ENCODE measurements at regions not wholly inside any gene's neighbourhood (a gene's known extent, or its start where the extent isn't known, plus 50 kb on each side); places are given as distances from the start of the nearest gene placed in this dataset.
A peak's percentile ranks its signal among the peaks of the same experiment; 100 is the strongest.

DNA sequence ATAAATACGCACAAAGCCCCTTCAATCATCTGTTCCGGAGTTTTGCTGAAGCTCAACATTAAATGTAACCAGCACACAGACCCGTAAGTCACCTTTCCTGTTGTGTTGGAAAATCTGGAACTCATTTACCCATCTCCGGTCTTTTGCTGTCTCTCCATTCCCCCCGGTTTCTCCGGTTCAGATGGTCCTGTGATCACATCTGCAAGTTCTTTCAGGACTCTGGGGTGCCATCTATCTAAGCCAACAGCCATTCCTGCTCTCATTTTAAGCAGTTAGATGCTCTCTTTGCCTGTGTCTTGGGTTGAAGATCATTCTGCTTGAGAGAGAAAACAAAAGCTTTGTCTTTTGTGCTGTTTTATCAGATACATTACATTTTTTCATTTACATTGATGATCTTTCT lies 91.7 kb upstream of the TGIF1 start:
- DNase-seq (ENCODE audit: low spot score), result no peak

DNA sequence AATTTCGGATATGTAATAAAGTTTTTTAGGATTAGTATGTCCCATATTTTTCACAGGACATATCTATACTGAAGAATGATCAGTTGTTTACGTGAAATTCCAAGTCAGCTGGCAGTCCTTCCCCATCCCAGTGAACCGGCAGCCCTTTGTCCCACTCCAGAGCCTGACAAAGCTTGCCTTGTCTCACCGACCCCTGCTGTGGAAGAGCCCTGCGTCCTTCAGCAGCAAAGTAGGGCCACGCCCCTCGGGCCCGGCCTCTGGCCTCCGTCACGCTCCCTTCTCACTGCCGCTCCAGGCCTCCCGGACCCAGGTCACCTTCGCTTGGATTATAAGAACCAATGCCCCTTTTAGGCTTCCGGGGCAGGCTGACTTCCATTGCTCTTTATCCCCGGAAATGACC lies 89.8 kb upstream of the TGIF1 start:
- peak; percentile 80 for DNase-seq (ENCODE audit: low spot score)

DNA sequence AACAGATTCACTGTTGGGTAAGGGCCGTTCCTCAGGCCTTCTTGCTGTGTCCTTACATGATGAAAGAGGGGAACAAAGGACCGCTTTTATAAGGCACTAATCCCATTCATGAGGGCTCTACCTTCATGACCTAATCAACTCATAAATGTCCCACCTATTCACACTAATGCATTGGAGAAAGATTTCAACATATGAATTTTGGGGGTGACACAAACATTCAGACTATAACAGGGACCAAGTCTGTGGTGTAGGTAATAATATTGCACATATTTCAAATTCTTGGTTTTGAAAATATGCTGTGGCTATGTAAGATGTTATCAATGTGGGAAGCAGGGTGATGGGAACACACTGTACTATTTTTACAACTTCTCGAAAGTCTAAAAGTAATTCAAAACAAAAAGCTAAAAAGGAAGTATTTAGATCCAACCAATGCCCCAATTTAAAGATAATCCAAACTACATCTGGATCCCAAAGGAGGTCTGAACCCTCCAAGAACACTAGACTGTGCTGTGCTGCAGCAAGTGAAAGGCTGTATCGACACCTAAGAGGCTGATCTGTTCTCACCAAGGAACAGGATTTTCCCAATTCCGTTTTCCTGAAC lies 82.4 kb upstream of the TGIF1 start:
- no peak for DNase-seq (ENCODE audit: low spot score)

DNA sequence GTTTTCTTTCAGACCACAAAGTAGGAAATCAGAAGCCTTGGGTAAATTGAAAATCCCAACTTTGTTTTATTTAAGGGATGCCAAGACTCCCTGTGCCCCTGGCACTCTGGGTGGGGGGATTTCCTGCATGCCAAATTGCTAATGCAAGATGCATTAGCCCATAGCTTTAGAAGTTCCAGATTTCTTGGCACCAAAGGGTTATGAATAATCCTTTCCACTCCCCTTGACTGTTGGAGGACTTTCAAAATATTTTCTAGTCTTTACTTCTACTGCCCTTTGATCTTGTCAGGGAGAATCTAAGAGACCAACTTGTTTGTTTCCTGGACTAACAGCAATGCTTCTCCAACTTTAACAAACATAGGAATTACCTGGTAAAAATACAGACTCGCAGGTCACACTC lies 81.8 kb upstream of the TGIF1 start:
- no peak for DNase-seq (ENCODE audit: low spot score)

DNA sequence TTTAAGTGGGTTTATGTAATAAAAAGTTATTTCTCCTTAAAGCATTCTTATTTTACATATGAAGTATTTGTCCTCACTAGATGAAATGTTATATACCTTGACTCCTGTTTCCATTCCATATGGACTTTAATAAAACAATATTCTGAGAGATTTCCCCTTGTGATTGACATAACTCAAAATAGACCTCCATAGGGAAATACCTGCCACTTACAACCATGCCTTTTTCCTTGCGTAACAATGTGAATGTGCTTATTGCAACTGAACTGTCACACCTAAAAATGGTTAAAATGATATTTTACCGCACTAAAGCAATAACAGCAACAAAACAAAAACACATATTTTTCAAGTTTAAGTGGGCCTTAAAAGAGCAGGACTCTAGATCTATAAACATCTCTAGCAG lies 70.3 kb upstream of the TGIF1 start:
- DNase-seq (ENCODE audit: low spot score), result no peak

DNA sequence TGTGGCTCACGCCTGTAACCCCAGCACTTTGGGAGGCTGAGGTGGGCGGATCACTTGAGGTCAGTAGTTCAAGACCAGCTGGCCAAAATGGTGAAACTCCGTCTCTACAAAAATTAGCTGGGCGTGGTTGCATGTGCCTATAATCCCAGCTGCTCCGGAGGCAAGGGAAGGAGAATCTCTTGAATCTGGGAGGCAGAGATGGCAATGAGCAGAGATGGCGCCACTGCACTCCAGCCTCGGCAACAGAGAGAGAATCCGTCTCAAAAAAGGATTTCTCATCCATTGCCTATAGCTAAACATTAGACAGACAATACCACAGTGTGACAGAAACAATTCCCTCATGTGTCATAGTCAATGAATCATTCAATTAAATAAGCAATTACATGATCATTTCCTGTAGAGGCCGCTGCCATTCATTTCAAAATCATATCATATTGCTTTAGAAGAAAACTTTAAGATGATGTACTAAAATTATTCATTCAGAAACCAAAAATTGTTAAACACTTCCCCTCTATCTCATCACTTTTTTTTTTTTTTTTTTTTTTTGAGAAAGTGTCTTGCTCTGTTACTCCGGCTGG lies 69.5 kb upstream of the TGIF1 start:
- DNase-seq (ENCODE audit: low spot score), result no peak

DNA sequence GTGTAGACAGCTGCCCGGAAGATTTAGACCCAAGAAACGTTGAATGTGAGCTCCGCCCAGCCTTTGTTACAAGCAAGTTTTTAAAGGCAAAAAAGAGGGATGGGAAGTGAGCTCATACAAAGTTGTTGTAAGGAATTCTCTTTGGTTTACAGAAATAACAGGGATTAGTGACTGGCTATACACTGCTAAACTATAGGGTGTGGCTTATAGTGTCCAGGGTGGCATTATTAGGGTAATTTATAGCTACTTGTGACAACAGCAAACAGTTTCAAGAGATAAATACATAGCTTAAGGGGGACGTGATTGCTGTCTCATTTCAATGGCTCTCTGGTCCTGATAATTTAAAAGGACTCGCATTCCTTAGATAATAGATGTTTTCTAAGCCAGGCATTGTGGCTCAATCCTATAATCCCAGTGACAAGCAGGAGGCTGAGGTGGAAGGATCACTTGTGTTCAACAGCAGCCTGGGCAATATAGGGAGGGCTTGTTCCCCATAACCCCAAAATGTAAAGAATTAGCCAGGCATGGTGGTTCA lies 66.5 kb upstream of the TGIF1 start:
- no peak for DNase-seq (ENCODE audit: low spot score)

DNA sequence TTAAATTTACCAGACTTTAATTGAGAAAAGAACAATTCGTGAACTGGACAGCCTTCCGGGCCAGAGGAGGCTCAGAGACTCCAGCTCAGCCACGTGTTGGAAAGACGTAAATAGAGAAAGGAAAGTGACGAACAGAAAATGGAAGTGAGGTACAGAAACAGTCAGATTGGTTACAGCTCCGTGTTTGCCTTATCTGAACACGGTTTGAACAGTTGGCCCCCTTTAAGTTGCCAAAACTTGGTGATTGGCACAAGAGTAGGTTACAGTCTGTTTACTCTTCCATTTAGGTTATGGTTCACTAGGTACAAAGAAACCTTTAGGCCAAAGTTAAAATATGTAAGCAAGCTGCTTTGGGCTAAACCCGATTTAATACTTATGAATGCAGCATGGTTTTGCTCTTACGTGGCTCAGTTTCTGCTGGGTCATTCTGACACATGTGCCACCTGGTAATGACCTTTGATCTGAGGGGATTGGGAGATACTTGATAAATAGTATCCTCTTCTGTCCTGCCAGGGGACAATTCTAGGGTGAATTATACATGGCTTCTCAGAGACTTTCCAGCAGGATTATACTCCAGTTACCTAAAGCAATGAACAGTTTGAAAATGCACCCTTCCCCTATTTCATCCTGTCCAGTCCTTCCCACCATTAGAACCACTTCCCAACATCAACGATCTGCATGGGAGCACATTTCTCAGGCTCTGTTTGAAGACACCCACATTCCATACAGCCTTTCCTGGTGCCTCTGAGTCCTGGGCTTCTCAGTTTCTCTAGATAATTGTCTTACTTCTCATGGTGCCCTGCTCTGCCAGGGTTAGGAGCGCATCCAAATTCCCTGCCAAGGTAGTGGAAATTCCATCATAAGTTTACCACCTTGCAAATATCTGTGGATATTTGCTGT lies 65.1 kb upstream of the TGIF1 start:
- DNase-seq (ENCODE audit: low spot score), result no peak

DNA sequence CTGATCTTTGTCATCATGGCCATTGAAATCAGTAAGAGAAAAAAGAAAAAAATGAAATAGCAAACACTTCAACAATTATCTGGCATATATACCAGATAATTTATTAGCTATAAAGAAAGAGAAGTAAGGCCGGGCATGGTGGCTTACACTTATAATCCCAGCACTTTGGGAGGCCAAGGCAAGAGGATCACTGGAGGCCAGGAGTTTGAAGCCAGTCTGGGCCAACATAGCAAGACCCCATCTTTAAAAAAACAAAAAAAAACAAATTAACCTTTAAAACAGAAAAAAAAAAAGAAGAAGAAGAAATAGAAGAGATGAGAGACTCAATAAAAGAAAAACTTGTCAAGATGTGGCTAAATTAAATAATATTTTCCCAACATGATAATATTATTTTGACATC lies 61.6 kb upstream of the TGIF1 start:
- DNase-seq (ENCODE audit: low spot score), result no peak

DNA sequence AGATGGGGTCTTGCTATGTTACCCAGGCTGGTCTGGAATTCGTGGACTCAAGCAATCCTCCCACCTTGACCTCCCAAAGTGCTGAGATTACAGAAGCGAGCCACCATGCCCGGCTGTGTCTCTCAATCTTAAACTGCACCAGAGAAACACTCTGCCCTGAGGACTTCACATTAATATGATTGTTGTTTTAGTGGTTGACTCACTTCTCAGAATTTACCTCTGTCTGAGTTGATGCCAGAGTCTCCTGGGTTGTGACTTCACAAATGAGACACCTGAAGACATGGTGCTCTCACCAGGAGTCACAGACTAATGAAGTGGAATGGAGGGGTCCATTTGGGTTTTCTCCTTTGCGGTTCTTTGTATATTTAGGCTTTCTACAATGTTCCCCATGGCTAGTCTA lies 61.0 kb upstream of the TGIF1 start:
- no peak for DNase-seq (ENCODE audit: low spot score)

DNA sequence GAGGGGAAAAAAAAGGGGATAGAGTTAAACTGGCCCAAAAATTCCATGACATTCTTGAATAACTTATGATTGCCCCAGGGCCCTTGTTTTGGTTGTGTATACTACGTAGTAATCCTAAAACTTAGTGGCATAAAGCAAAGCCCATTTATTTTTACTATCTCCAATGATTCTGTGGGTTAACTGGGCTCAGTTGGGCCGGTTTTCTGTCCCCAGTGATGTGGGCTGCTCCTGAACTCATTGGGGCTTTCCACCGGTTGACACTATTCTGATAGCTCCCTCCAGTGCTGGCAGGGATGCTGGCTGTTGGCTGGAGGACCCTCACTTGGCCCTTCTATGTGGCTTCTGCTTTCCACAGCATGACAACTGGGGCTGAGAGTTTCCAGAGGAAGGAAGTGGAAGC lies 60.0 kb upstream of the TGIF1 start:
- DNase-seq (ENCODE audit: low spot score), result no peak

DNA sequence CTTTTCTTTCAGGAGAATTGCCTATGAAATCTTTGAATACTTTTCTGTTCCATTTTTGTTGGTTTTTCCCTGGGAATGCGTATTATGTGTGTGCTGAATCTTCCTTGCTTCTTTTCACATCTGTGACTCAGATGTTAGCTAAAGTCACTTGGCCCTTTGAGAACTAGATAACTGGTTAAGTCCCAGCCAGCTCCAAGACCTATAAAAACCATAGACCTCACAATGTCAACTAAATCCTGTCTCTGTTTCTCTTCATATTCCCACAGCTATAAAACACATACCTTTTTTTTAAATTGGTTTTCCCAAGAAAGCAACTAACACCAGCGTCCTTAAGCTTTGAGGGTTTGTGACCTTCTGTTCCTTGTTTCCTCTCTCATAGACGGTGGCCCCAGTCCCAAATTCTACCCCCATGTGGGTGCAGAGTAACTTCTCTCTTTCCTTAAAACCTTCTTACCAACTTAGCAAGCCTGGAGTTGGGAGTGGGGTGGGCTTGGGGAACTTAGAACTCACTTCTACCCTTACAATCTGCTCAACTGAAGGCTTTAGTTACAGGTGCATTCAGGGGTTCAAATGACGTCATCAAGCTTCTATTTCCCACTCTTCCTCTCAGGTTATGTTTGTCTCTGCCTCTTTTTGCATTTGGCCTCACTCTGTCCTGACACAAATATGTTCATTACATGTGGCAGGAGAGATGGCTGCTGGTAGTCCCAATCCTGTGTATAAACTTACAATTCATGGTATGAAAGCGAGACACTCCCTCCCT lies 58.1 kb upstream of the TGIF1 start:
- no peak for DNase-seq (ENCODE audit: low spot score)

DNA sequence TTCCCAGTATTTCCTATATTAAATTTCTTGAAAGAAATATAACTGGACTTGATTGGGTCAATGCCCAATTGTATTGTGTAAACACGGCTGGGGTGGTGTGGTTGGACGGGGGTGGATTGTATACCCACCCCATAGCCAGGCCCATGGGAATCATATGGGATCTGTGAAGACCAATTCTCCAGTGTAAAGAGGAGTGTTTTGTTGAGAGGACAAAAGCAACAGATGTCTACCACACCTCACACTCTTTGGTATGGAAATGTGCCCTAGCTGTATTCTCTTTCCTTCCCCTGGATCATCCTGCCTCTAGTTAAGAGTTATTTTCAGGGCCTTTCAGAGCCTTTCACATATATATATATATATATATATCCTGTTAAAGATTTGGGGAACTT lies 57.5 kb upstream of the TGIF1 start:
- DNase-seq (ENCODE audit: low spot score), result no peak

DNA sequence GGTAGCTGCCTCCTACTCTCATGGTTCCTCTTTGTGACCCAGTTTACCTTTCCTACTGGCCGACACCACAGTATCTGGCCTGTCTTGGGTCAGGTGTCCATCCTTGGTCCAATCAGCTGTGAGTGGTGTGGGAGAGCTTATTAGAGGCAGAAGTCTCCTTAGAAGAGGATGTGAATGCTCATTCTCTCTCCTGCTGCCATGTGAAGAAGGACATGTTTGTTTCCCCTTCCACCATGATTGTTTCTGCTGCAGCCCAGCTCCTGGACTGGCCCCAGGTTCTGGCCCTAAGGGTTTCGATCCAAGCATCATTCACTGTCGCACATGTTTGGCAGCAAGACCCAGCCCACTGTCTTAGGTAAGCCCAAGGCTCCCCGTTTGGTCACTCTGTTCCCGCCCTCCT lies 55.3 kb upstream of the TGIF1 start:
- no peak for DNase-seq (ENCODE audit: low spot score)

DNA sequence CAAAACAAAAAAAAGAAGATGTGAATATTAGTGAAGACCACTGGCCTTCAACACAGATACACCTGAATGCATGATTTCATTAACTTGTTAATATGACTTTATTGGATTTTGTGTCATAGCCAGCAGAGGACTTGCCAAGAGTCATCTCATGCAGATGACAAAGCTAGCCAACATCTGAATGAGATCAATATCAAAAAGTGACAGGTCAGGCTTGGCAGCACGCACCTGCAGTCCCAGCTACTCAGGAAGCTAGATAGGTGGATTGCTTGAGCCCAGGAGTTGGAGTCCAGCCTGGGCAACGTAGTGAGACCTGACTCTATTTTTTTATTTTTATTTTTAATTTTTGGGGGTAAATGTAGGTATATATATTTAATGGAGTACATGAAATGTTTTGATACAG lies 54.5 kb upstream of the TGIF1 start:
- DNase-seq (ENCODE audit: low spot score), result no peak

DNA sequence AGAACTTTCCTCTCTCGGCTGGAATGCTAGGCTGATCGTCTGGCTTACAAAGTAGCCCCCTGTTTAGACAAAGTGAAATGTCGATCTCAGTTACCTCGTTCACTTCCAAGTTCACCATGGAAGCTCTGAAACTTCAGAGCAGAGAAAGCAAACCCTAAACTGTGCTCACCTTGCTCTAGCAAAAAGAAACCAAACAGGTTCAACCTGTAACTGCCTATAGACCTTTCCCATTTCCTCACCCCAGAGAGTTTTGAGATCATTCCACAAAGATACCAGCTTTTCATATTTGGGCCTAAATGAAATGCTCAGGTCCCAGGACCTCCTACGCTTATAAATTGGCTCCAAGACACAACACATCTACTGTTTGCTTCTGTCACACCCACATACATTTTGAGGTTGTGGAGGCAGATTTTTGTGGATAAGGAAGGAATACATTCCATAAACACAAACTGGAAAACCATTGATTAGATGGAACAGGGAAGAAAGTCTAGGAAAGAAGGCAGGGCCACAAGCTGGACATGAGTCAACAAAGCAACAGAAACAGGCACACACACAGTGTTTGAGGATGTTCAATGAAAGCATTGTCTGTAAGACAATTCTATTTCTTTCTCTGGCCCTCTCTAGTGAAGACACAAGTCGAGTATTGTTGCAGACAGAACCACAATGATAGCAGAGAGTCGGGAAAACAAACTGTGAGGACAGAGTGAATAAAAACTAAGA lies 52.8 kb upstream of the TGIF1 start:
- no peak for DNase-seq (ENCODE audit: low spot score)

DNA sequence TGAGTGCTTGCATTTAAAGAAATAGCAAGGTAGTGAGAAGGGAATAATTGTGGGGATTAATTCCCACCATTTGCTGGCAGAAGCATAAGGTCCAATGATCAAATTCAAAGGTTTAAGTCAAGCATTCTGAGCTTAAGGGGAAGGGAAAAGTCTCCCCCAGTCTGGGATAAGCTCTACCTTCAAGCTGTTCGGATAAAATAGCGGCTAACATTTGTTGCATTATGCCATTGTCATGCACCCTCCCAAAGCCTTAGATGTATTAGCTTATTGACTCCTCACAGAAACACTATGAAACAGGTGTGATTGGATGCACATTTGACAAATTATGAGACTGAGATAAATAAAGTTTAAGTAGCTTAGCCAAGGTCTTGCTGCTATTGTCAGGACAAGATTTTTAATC lies 52.2 kb upstream of the TGIF1 start:
- no peak for DNase-seq (ENCODE audit: low spot score)
